ENCODE measurements at regions not wholly inside any gene's neighbourhood (a gene's known extent, or its start where the extent isn't known, plus 50 kb on each side); places are given as distances from the start of the nearest gene placed in this dataset.
"Not testable (repeated sequence)": the region's sequence is repeated elsewhere in the genome, so short reads cannot be mapped to it uniquely, and the experiment has no call there.

GRCh38 chr13:89169951-89170350, 1498.8 kb downstream of the SLITRK5 start:
- no peak for DNase-seq (ENCODE audit: low spot score in 2 of 2)
- Mint-ChIP-seq H3K36me3 (no peaks in the 10 kb centered on the region), H3K27ac (no peak overlapping the region), H3K9me3 (peaks cover 0 to 7% of the 10 kb centered on the region in 2 donors)
- ATAC-seq = no peak

- no peak for DNase-seq (ENCODE audit: low spot score in 2 of 2)
- H3K9me3 Mint-ChIP-seq = peaks cover 10 to 27% of the 10 kb centered on the region in 2 donors
- H3K36me3 Mint-ChIP-seq = peaks cover 0 to 15% of the 10 kb centered on the region in 2 donors
- no peak overlapping the region for H3K27ac Mint-ChIP-seq
- ATAC-seq = no peak
Measured at GRCh38 chr13:89181041-89181440, 1509.9 kb downstream of the SLITRK5 start.

GRCh38 chr13:89199138-89199537, 1528.0 kb downstream of the SLITRK5 start:
- no peak for ATAC-seq
- peaks cover 0 to 5% of the 10 kb centered on the region in 2 donors for H3K36me3 Mint-ChIP-seq
- H3K9me3 Mint-ChIP-seq = peaks cover 11 to 19% of the 10 kb centered on the region in 2 donors
- DNase-seq (ENCODE audit: low spot score in 2 of 2) = no peak
- H3K27ac Mint-ChIP-seq = no peak overlapping the region

- ATAC-seq = no peak
- no peak overlapping the region for H3K27ac Mint-ChIP-seq
- no peaks in the 10 kb centered on the region for H3K36me3 Mint-ChIP-seq
- DNase-seq (ENCODE audit: low spot score in 2 of 2) = no peak
- peaks cover 5% of the 10 kb centered on the region in 2 donors for H3K9me3 Mint-ChIP-seq
Measured at GRCh38 chr13:89204435-89204834, 1533.3 kb downstream of the SLITRK5 start.

- Mint-ChIP-seq H3K36me3 (no peaks in the 10 kb centered on the region), H3K9me3 (peaks cover 1 to 5% of the 10 kb centered on the region in 2 donors), H3K27ac (no peak overlapping the region)
- ATAC-seq = no peak
- DNase-seq (ENCODE audit: low spot score in 2 of 2) = no peak
Measured at GRCh38 chr13:89205856-89206520, 1534.8 kb downstream of the SLITRK5 start.

- ATAC-seq (no peak), DNase-seq (ENCODE audit: low spot score in 2 of 2) (no peak)
- Mint-ChIP-seq H3K36me3 (no peaks in the 10 kb centered on the region), H3K9me3 (peaks cover 0 to 3% of the 10 kb centered on the region in 2 donors), H3K27ac (no peak overlapping the region)
Measured at GRCh38 chr13:89212186-89212585, 1541.0 kb downstream of the SLITRK5 start.

- ATAC-seq (no peak), DNase-seq (ENCODE audit: low spot score in 2 of 2) (no peak)
- Mint-ChIP-seq H3K27ac (no peak overlapping the region), H3K36me3 (no peaks in the 10 kb centered on the region), H3K9me3 (peaks cover 0 to 3% of the 10 kb centered on the region in 2 donors)
Measured at GRCh38 chr13:89214185-89214584, 1543.0 kb downstream of the SLITRK5 start.

GRCh38 chr13:89215319-89215718, 1544.1 kb downstream of the SLITRK5 start:
- not testable (repeated sequence) for H3K27ac Mint-ChIP-seq, H3K9me3 Mint-ChIP-seq, ATAC-seq

GRCh38 chr13:89217813-89218212, 1546.6 kb downstream of the SLITRK5 start:
- DNase-seq (ENCODE audit: low spot score in 2 of 2) (no peak), ATAC-seq (no peak)
- no peak overlapping the region for H3K27ac Mint-ChIP-seq

More at GRCh38 chr13:89215319-89215718, 1544.1 kb downstream of the SLITRK5 start:
- not testable (repeated sequence) for H3K36me3 Mint-ChIP-seq; DNase-seq (ENCODE audit: low spot score in 2 of 2)

GRCh38 chr13:89221557-89222158, 1550.5 kb downstream of the SLITRK5 start:
- H3K9me3 Mint-ChIP-seq = peaks cover 3 to 5% of the 10 kb centered on the region in 2 donors
- no peaks in the 10 kb centered on the region for H3K36me3 Mint-ChIP-seq
- no peak for DNase-seq (ENCODE audit: low spot score in 2 of 2)
- no peak for ATAC-seq
- no peak overlapping the region for H3K27ac Mint-ChIP-seq

More at GRCh38 chr13:89217813-89218212, 1546.6 kb downstream of the SLITRK5 start:
- Mint-ChIP-seq H3K36me3 (no peaks in the 10 kb centered on the region), H3K9me3 (peaks cover 3 to 5% of the 10 kb centered on the region in 2 donors)

- no peak overlapping the region for H3K27ac Mint-ChIP-seq
- DNase-seq (ENCODE audit: low spot score in 2 of 2) (no peak), ATAC-seq (no peak)
- H3K9me3 Mint-ChIP-seq = peaks cover 11% of the 10 kb centered on the region in 2 donors
- H3K36me3 Mint-ChIP-seq = peaks cover 0 to 7% of the 10 kb centered on the region in 2 donors
Measured at GRCh38 chr13:89227356-89227755, 1556.2 kb downstream of the SLITRK5 start.

GRCh38 chr13:89238496-89238895, 1567.3 kb downstream of the SLITRK5 start:
- peaks cover 8 to 11% of the 10 kb centered on the region in 2 donors for H3K9me3 Mint-ChIP-seq
- DNase-seq (ENCODE audit: low spot score in 2 of 2) (no peak), ATAC-seq (no peak)
- no peaks in the 10 kb centered on the region for H3K36me3 Mint-ChIP-seq
- no peak overlapping the region for H3K27ac Mint-ChIP-seq

- H3K9me3 Mint-ChIP-seq = peaks cover 8 to 14% of the 10 kb centered on the region in 2 donors
- no peak for ATAC-seq
Measured at GRCh38 chr13:89239361-89240127, 1568.4 kb downstream of the SLITRK5 start.

GRCh38 chr13:89255844-89256406, 1584.8 kb downstream of the SLITRK5 start:
- no peaks in the 10 kb centered on the region for H3K36me3 Mint-ChIP-seq
- no peak overlapping the region for H3K27ac Mint-ChIP-seq
- DNase-seq (ENCODE audit: low spot score in 2 of 2) = no peak
- ATAC-seq = no peak
- peaks cover 18 to 22% of the 10 kb centered on the region in 2 donors for H3K9me3 Mint-ChIP-seq

More at GRCh38 chr13:89239361-89240127, 1568.4 kb downstream of the SLITRK5 start:
- H3K27ac Mint-ChIP-seq = no peak overlapping the region
- H3K36me3 Mint-ChIP-seq = no peaks in the 10 kb centered on the region
- DNase-seq (ENCODE audit: low spot score in 2 of 2) = no peak

GRCh38 chr13:89267734-89268133, 1596.6 kb downstream of the SLITRK5 start:
- no peak overlapping the region for H3K27ac Mint-ChIP-seq
- DNase-seq (ENCODE audit: low spot score in 2 of 2) (no peak), ATAC-seq (no peak)
- H3K9me3 Mint-ChIP-seq = peaks cover 0 to 7% of the 10 kb centered on the region in 2 donors
- no peaks in the 10 kb centered on the region for H3K36me3 Mint-ChIP-seq

GRCh38 chr13:89269737-89270136, 1598.6 kb downstream of the SLITRK5 start:
- Mint-ChIP-seq H3K36me3 (no peaks in the 10 kb centered on the region), H3K9me3 (peaks cover 0 to 7% of the 10 kb centered on the region in 2 donors)

GRCh38 chr13:89270736-89271135, 1599.6 kb downstream of the SLITRK5 start:
- Mint-ChIP-seq H3K27ac (no peak overlapping the region), H3K36me3 (no peaks in the 10 kb centered on the region), H3K9me3 (peaks cover 0 to 7% of the 10 kb centered on the region in 2 donors)
- ATAC-seq (no peak), DNase-seq (ENCODE audit: low spot score in 2 of 2) (no peak)

More at GRCh38 chr13:89269737-89270136, 1598.6 kb downstream of the SLITRK5 start:
- no peak overlapping the region for H3K27ac Mint-ChIP-seq
- ATAC-seq = no peak
- no peak for DNase-seq (ENCODE audit: low spot score in 2 of 2)
